DMS114 treated with DMSO at 0.1 percent for 48 hours (cell line): ENCODE measurements at regions not wholly inside any gene's neighbourhood (a gene's known extent, or its start where the extent isn't known, plus 50 kb on each side); places are given as distances from the start of the nearest gene placed in this dataset.

Experiments used
- DNase-seq: peaks from one replicate; lab custom pipeline; 2025; ENCODE audit not compliant: unreplicated experiment; lab: John Stamatoyannopoulos, UW

GRCh38 chr1:115425442-115425841 lies 87.4 kb upstream of the NGF start:
- no peak for DNase-seq

- no peak for DNase-seq
Observed at GRCh38 chr1:115423776-115424175, 85.7 kb upstream of the NGF start.

- DNase-seq, result no peak
Observed at GRCh38 chr1:115419571-115419970, 81.5 kb upstream of the NGF start.

- no peak for DNase-seq
Observed at GRCh38 chr1:115413621-115414020, 75.6 kb upstream of the NGF start.

- no peak for DNase-seq
Observed at GRCh38 chr1:115413208-115413607, 75.2 kb upstream of the NGF start.

- no peak for DNase-seq
Observed at GRCh38 chr1:115412733-115413132, 74.7 kb upstream of the NGF start.

GRCh38 chr1:115412286-115412685 lies 74.2 kb upstream of the NGF start:
- no peak for DNase-seq

- DNase-seq, result no peak
Observed at GRCh38 chr1:115411371-115412063, 73.5 kb upstream of the NGF start.

- DNase-seq, result no peak
Observed at GRCh38 chr1:115409094-115410015, 71.3 kb upstream of the NGF start.

GRCh38 chr1:115408533-115408932 lies 70.5 kb upstream of the NGF start:
- DNase-seq, result no peak

GRCh38 chr1:115404911-115405310 lies 66.9 kb upstream of the NGF start:
- DNase-seq, result no peak

GRCh38 chr1:115402753-115403184 lies 64.7 kb upstream of the NGF start:
- no peak for DNase-seq

GRCh38 chr1:115401676-115402075 lies 63.6 kb upstream of the NGF start:
- no peak for DNase-seq

GRCh38 chr1:115400891-115401290 lies 62.8 kb upstream of the NGF start:
- no peak for DNase-seq

GRCh38 chr1:115400426-115400825 lies 62.4 kb upstream of the NGF start:
- DNase-seq, result no peak

GRCh38 chr1:115398745-115399144 lies 60.7 kb upstream of the NGF start:
- DNase-seq, result no peak
